ENCODE measurements at regions not wholly inside any gene's neighbourhood (a gene's known extent, or its start where the extent isn't known, plus 50 kb on each side); places are given as distances from the start of the nearest gene placed in this dataset.

DNA sequence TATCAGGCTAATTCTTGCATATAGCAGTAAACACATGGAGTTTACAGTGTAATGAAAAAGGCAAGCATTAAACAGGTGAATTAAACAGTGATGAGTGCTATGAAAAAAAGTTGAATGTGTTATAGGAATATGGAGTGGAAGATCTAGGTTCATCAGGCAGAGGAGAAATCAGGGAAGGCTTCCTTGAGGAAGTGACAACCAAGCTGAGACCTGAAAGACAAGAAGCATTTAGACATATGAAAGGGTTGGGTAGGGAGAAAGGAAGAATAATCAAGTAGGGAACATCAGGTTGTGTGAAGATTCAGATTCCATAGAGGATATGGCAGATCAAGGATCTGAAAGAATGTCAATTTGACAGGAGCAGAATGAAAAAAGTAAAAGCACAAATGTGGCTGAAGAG is 612.5 kb downstream of the PRELID2 start:
- no peak for DNase-seq (ENCODE audit: extremely low read depth, low read depth)
- TF ChIP-seq CTCF (IDR thresholded peaks at IDR 0.05; ENCODE audit: low read depth, low read length), result no peak

GRCh38 chr5:145221416-145221815 is 613.7 kb downstream of the PRELID2 start:
- DNase-seq (ENCODE audit: extremely low read depth, low read depth), result no peak
- no peak for TF ChIP-seq CTCF (IDR thresholded peaks at IDR 0.05; ENCODE audit: low read depth, low read length)

GRCh38 chr5:145220481-145220880 is 614.7 kb downstream of the PRELID2 start:
- no peak for TF ChIP-seq CTCF (IDR thresholded peaks at IDR 0.05; ENCODE audit: low read depth, low read length)
- DNase-seq (ENCODE audit: extremely low read depth, low read depth), result no peak

DNA sequence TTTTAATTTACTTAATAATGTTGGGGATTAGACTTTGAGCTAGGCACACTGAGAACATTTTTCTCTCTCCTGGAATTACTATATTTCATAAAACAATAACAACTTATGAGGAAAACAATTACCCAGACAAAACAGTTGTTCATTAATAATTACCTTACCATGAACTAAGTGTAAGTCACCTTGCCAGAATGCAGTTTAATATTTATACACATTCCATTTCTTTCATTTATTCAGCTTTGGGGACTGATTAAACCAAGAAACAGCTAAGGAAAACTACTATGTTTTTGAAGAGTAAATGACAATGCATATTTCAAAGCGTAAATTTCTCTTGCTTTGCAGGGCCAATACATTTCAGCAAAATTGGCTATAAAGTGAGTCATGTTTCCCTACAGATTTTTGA is 616.2 kb downstream of the PRELID2 start:
- TF ChIP-seq CTCF (IDR thresholded peaks at IDR 0.05; ENCODE audit: low read depth, low read length), result no peak
- no peak for DNase-seq (ENCODE audit: extremely low read depth, low read depth)

DNA sequence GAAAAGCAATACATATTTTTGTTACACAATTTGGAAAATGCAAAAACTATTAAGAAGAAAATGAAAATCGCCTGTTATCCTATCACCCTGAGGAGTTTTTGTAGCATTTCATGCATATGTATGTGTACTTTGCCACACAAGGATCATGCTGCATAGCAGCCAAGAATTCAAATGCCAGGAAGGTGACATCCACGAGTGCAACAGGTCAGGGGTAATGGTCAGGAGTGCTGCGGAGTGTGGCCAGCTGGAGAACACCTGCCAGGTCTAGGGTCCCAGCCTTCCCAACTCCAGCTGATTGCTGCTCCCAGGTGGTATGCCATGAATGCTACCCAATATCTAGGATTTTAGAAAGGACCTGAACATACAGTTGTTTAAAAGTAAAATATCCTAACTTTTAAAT is 617.1 kb downstream of the PRELID2 start:
- TF ChIP-seq CTCF (IDR thresholded peaks at IDR 0.05; ENCODE audit: low read depth, low read length), result no peak
- no peak for DNase-seq (ENCODE audit: extremely low read depth, low read depth)

GRCh38 chr5:145210020-145210419 is 625.1 kb downstream of the PRELID2 start:
- TF ChIP-seq CTCF (IDR thresholded peaks at IDR 0.05; ENCODE audit: low read depth, low read length), result no peak
- DNase-seq (ENCODE audit: extremely low read depth, low read depth), result no peak

GRCh38 chr5:145205546-145205945 is 629.6 kb downstream of the PRELID2 start:
- no peak for TF ChIP-seq CTCF (IDR thresholded peaks at IDR 0.05; ENCODE audit: low read depth, low read length)
- no peak for DNase-seq (ENCODE audit: extremely low read depth, low read depth)

Data from AG09319 (cell line).